Renal pelvis (tissue), 1 donor: ENCODE measurements at regions not wholly inside any gene's neighbourhood (a gene's known extent, or its start where the extent isn't known, plus 50 kb on each side); places are given as distances from the start of the nearest gene placed in this dataset.
A peak's percentile ranks its signal among the peaks of the same experiment; 100 is the strongest.

Experiments
- DNase-seq: peaks from one replicate; pipeline ENCODE4 v3.0.0-alpha.2; 2013

- no peak for DNase-seq
Observed at GRCh38 chr10:64079341-64079740, 558.1 kb downstream of the REEP3 start.

GRCh38 chr10:64080071-64080470, 558.9 kb downstream of the REEP3 start:
- DNase-seq = no peak

DNA sequence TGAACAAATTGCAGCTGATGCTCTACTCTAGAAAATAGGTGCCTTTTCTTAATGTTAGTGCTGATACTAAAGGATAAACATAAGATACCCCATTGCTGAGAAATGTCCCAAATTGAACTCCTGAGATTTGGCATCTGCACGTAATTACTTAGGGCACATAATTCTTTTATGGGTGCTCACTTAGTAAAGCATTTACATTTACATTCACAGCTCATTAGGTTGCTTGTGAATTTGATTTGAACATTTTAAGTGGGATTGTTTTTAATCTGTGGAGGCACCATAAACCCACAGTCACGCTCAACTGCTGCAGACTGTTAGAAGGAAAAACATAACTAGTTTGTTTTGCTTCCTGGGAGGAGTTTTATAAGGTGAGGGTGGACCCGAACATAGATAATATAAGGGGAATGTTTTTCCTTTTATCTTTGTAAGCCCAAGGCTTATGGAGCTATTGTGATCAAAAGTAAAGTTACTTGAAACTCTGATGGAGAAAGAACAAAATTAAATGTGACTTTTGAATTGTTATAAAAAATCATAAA, 560.8 kb downstream of the REEP3 start:
- no peak for DNase-seq

DNA sequence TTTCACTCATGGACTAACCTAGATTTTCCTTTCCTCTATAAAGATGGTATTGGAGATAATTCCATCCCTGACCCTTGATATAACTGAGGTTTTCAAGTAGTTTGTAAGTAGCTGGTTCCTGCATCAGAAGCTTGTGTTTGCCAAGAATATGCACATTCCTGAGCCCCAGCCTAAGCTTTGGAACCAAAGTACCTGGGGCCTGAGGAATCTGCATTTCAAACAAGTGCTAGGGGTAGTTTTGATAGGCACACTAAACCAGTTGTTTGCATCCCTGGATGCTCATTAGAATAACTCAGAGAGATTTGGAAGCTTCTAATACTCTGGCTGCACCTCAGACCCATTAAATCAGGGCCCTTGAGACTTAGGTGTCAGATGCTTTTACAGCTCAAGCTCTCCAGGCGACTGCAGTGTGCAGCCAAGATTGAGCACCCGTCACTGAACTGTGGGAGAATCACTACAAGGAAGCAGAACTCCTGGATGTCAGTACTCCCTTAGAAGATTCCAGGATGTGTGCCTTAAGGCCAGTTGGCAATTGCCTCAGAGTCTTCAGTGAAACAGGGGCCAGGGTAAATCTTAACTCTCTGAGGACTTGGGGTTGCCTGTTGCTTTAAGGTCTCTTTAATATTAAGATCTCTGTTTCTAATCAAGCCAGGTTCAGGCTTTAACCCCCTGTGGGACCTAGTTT, 565.0 kb downstream of the REEP3 start:
- no peak for DNase-seq

DNA sequence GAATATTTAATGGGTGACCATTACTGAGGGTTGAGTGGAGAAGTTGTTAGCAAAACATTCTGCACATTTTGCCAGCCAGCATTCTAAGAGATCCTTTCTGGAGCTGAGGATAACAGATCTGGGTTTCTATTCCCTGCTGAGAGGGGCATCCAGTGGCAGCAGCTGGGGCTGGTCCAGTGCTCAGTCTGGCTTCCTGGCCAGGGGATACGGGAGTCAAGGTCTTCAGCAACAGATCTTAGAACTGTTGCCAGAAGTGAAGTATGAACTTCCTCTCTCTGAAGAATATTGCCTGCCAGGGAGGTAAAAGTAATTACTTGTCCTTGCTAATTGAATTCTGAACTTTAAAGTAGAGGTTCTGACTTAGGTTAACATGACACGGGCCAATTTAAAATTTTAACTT, 568.4 kb downstream of the REEP3 start:
- no peak for DNase-seq

DNA sequence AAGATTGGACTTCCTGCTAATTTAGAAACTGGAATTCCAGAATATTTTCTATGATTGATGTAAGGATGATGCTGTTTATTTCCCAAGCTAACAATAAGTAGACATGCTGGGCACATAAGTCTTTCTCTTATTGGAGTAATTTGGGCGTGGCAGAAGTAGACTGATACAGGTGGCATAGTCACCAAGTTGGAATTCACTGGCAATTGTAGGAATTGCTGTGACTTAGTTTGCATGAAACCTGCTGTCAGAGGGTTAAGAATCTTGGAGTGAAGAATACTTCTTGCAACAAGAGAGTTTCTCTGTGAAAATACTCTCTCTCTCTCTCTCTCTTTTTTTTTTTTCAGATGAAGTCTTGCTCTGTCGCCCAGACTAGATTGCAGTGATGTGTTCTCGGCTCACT, 569.7 kb downstream of the REEP3 start:
- no peak for DNase-seq

- DNase-seq = no peak
Observed at GRCh38 chr10:64091897-64092296, 570.7 kb downstream of the REEP3 start.

DNA sequence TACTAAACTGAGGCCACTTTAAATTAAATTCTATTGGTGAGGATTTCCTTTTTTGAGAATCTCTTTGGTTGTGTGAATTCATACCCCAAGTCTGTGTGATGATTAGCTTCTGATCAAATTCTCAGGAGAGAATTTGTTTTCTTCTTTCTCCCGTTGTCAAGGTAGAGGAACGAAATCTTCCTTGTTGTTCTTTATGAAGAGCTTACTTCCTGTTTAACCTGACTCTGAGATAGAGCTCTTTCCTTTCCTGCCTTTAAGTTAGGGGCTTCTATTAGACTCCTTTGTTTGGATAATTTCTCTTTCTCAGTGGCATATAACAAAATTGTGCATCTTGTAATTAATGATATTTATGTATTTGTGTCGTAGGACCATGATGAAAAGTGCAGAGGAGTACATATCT, 572.1 kb downstream of the REEP3 start:
- DNase-seq = no peak

DNA sequence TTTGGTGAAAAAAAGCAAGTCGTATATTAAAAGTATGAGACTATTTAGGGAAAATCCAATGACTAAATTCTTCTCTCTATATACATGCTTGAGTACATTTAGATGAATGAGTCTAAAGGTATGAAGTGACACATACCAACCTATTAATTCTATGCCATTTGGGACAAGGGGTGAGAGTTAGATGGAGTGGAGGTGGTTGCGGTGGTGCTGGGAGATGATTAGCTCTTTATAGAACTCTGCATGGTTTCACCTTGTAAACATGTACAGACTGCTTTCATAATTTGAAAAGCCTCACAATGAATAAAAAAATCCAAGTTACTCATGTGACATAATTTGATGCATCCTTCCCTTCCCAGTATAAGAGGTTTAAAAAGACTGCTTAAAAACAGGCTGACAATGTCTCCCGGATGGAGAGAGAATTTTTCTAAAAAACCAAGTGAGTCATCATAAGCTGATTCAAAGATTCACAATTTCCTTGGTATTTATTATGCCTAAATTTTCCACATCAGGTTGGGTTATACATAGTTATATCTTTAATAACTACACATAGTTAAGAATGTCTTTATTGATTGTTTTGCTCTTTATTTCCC, 572.8 kb downstream of the REEP3 start:
- no peak for DNase-seq

- no peak for DNase-seq
Observed at GRCh38 chr10:64096941-64097340, 575.7 kb downstream of the REEP3 start.

DNA sequence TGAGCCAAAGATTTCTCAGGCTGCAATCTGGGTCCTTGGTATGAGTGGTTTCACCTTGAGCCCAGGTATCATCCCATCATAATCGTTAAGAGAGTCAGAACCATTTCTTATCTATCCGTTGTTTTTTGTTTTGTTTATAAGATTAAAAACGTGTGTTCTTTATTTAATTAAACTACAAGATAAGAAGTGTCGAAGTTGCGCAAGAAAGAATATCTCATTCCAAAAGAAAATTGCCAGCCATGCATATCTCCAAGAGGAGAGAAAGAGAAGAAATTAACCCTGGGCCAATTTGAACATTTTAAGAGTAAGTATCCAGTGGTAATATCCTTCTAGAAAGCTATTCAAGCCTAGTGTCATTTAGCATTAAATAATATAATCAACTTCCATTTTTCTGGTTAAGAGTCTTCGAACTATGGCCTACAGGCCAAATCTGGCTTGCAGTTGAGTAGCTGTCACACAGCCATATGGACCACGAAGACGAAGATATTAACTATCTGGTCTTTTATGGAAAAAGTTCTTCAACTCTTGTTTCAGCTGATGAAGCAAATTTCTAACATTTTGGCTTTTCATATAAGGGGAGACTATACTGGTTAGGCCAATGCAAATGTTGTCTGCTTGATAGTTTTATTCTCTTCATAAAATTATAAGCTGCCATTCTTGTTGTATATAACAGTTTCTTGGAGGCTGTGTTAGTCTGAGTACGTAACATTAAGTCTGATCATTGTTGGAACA, 576.4 kb downstream of the REEP3 start:
- no peak for DNase-seq

- no peak for DNase-seq
Observed at GRCh38 chr10:64098994-64099393, 577.8 kb downstream of the REEP3 start.

DNA sequence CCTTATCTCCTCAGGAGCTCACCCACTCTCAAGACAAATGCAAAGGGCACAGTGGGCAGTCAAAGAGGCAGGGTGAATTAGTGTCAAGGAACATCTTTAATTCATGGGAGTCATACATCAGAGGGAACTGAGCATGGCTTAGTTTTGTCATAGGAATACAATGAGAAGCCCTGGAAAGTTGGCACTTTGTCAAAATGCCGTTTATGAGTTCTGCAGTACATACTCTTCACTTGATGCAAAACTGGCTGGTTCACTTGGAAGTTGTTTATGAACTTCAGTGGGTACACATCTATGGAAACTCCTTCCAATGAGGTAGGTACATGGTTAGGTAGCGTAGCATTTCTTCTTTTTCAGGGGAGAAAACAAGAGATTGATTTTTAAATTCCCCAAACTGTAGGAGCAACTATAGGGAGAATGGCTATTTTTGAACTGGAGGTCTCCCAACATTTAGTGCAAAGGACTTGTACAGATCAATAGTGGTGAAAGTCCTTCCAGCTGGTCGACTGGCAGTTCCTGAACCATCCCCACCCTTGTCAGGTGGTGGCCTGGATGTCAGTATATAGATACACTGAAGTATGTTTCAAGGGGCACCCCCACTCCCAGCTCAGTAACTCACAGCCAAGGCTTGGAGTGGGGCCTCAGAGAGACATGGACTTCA, 580.5 kb downstream of the REEP3 start:
- no peak for DNase-seq

DNA sequence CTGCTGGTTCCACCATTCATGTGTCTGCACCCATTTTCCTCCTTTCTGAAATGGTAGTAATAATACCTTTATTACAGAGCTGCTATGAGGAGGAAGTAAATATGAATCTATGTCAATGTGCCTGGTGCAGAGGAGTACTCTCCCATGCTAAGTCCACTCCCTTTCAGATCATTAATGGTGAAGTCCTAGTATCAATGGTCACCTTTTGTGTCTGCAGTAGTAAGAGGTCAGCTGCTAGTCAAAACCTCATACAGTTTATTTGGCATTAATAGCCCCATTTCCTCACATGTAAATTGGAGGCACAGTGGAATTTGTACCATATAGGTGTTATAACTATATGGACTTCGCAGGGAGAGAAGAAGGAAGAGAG, 581.0 kb downstream of the REEP3 start:
- no peak for DNase-seq

- no peak for DNase-seq
Observed at GRCh38 chr10:64102916-64103315, 581.7 kb downstream of the REEP3 start.

DNA sequence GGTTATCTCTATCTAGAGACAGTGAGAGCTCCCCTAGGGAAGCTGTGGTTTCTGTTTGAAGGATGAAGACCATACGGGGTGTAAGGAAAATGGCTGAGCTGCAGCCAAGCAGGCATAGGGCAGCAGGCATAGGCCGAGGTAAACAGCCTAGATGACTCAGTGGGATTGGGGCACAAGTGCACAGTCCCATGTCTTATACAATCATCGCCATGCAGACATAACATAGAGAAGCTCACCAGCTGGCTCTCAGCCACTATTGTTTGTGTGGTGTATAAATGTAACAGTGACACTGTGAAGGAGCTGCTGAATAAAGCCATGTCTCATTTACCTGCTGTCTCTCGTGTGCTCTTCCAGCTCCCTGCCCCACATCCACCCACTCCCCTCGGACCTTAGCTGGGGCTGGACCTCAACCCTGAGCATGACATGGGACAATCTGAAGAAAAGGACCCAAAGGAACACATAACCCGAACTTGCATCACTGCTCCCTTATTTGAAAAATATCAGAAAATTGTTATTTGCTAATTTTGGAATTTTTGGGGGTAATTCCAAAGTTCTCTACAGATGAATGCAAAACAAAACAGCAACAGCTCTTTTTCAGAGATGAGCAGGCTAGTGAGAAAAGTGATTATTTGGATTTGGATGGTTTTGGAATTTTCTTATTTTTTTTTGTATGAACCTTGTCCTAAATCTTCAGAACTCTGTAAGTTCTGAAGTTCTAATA, 582.7 kb downstream of the REEP3 start:
- no peak for DNase-seq

DNA sequence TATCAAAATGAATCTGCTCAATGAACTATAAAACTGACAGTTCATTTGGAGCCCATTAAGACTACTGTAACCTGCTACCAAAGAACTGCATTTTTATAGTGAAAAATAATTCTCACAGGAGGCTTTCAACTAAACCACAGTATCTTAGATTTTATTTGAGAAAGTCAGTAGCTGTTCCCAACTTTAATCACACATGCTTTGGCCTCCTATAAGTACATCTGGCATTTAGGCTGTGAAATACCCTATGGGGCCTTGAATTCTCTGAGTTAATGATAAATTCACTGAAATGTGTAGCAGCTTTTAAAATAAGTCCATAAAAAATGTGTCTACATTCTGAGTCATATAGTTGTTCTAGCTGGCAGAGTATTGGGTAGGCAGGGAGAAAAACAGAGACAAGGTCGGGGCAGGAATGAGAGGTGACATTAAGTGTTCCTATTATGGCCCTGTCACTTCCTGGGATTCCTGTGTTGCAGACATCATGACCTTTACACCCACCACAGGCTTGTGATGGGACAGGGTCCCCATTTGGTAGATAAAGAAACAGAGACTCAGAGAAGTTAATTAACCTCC, 588.8 kb downstream of the REEP3 start:
- DNase-seq = no peak

DNA sequence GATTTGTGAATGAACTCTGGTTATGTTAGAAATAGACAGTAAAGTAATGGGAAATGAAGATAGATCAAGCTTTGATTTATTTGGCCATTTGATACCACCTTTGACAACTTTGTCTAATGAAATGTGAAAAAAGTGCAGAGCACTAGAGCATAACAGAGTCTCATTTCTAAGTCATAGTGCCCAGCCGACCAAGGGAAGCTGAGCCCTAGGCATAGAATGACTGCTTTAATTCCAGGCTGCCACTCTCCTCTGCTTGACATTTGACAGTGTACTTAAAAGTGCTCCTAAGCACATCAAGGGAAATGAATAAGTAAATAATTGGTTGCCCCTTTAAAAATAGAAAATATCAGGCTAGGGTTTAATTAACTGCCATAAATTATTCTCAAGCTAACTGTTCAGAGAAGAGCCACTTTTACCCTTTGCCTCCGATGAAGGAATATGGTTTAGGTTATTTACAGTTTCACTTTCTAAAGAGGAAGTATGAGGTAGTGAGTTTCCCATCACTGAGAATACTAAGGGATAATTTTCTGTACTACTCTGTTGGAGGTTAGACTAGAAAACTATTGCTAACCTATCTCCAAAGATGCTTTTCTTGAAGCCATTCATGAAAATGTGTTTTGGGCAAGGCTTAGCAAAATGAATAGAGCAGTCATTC, 591.6 kb downstream of the REEP3 start:
- peak; percentile 49 for DNase-seq

DNA sequence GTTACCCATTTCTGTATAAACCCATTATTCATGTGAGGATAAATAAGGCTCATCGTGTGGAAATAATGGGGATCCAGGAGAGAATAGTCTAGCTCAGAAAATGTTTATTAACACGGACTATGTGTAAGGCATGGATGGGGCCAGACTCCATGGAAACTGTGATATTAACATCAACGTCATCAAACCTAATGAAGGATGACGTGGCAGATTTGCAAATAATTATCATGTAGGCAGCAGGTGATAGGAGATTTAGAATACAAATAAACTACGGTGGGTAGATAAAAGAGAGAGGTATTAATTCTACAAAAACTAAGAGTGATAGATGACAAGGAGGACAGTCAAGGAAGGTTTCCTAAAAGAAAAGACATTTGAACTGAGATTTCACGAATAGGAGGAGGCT, 592.2 kb downstream of the REEP3 start:
- DNase-seq = no peak

GRCh38 chr10:64113792-64114191, 592.6 kb downstream of the REEP3 start:
- no peak for DNase-seq

GRCh38 chr10:64115471-64115870, 594.3 kb downstream of the REEP3 start:
- DNase-seq = no peak
